HG02884 (cell line): ENCODE measurements at regions not wholly inside any gene's neighbourhood (a gene's known extent, or its start where the extent isn't known, plus 50 kb on each side); places are given as distances from the start of the nearest gene placed in this dataset.

Source experiments
- ATAC-seq: cut with Tn5 transposase; IDR thresholded peaks from one replicate; pipeline ENCODE4 v1.9.1; 2021; ENCODE audit warnings: mild to moderate bottlenecking, moderate library complexity; ENCODE audit not compliant: unreplicated experiment

DNA sequence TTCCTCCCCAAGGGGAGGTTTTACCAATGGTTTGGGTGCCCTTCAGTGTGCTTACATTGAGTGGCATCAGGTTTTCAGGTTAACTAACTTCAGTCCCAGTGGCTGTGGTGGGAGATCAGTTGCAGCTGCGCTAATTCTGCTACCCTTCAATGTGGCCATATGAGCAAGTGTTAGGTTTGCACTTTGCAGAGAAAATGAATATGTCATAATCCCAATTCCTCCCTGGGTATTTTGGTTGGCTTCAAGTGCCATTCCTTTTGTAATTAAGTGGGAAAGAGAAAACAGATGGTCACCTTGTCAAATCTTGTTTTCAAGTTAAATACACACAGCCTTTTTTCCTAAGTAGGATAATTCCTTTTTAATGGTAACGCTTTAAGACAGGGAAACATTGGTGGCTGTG is 236.2 kb downstream of the TLE4 start:
- no peak for ATAC-seq

- no peak for ATAC-seq
Observed at GRCh38 chr9:79806086-79806485, 234.3 kb downstream of the TLE4 start.

GRCh38 chr9:79801459-79801858 is 229.7 kb downstream of the TLE4 start:
- no peak for ATAC-seq

DNA sequence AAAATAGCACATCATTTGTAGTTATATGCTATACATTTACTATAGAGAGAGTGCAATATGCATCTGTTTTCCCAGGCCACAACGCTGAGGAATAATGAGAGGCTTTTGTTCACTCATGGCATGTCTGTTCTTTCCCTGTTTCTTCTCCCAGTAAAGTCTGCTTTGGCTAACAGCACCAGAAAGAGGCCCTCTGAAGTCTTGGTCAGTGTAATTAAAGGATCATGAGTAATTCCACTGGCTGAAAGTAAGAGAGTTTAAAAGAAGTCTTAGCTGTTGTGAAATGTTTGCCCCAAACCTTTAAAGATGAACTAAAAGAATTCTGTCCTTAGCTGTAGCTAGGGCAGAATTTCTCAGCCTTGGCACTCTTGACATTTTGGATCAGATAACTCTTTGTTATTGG is 228.8 kb downstream of the TLE4 start:
- ATAC-seq, result no peak

DNA sequence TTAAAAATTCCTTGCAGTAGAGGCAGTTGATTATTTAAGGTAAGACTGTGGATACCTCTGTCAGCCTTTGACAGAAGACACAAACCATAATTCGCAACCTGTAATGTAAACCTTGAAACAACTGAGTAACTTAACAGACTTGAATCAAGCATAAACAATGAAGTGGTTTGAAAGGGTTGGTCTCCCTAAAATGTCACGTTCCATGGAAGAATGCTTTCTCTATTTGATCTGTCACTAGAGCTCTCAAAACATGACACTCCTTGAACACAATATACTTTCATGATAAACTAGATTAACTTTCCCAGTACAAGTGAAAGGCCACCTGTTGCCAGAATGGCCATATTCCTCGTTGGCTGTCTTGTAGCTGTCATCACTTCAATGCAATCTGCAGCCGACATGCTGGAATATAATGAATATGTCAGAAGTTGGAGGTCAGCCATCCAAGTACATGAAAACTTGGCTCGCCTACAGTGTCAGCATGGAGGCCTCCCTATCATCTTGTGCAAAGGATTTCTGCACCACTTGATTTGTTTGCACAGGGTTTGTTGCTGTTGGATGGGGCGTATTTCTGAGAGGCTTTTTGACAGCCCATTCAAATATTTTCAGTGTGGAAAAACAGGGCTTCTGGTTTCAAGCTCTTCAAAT is 228.0 kb downstream of the TLE4 start:
- ATAC-seq, result no peak

DNA sequence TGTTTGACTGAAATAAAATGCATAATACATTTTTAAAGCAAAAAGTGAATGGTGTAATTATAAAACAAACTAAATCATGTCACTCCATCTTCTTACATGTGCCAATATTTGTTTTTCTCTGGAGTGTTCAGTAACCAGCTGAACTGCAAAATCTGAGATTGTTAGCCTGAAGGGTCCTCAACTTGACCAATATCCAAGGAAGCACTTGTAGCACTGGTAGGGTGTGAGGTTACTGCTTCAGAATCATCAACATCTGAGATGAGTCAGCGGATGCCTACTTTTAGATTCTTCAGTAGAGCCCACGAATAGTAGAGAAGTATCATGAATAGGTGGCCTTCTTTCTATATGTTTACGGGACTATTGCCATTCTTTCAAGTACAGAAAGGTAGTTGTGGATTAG is 226.7 kb downstream of the TLE4 start:
- no peak for ATAC-seq

- ATAC-seq, result no peak
Observed at GRCh38 chr9:79796411-79796810, 224.6 kb downstream of the TLE4 start.

- ATAC-seq, result no peak
Observed at GRCh38 chr9:79788662-79789061, 216.9 kb downstream of the TLE4 start.

DNA sequence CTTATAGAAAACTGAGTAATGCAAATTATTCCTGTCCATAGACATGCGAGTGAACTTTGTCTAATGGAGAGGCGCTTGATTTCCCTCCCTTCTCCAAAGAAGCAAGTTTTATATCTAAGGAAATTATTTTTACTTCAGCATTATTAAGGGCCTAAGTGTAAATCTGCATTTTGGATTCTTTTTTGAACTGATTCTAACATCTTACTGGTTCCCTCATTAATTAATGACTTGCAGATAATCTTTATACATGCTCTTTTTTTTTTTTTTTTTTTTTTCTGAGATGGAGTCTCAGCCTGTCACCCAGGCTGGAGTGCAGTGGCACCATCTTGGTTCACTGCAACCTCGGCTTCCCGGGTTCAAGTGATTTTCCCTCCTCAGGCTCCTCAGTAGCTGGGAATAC is 209.5 kb downstream of the TLE4 start:
- ATAC-seq, result no peak

DNA sequence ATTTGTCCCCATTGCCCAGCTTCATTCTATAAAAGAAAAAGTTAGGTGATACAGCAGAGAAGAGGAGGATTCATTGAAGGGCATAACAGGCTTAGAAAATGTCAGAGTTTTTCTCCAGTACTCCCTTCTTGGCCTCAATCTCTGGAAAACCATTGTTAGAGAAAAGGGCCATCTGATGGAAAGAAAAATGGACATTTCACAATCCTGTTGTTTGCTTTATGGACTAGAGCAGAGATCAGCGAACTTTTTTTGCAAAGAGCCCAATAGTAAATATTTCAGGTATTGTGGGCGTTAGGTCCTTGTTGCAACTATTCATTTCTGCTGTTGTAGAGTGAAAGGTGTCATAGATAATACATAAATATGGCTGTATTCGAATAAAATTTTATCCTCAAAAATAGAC is 208.8 kb downstream of the TLE4 start:
- ATAC-seq, result no peak

GRCh38 chr9:79779901-79780300 is 208.1 kb downstream of the TLE4 start:
- ATAC-seq, result no peak

- ATAC-seq, result no peak
Observed at GRCh38 chr9:79778581-79778980, 206.8 kb downstream of the TLE4 start.

DNA sequence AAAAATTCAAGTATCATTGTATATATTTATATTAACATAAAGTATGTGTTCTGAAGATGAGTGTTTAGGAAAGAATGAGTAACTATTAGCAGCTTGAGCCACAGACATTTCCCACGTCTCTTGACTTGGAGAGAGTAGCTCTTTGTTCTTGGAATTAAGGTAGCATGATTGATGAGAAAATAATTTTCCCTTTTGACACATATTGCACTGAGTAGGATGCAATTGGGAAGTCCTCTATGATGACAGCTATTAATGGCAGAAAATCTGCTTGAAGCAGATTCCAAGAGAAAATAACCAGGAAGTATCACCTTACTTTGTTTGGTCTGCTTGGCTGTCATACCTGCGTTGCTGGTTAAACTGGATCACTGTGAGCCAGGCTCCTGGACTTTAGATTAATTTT is 204.8 kb downstream of the TLE4 start:
- ATAC-seq, result no peak
